ENCODE measurements at regions not wholly inside any gene's neighbourhood (a gene's known extent, or its start where the extent isn't known, plus 50 kb on each side); places are given as distances from the start of the nearest gene placed in this dataset.

- H3K27ac ChIP-seq (ENCODE audit: low read depth in 1 of 3, low read length in 2 of 3) = no peak overlapping the region
- H3K36me3 ChIP-seq (ENCODE audit: control insufficient read depth in 3 of 3, insufficient read depth in 2 of 3, low read depth in 1 of 3, low read length in 3 of 3) = no peaks in the 10 kb centered on the region
- 59 to 82% (median 74%) methylated on average over 2 of the region's 2 CpGs for WGBS, 3 donors
- no peaks in the 10 kb centered on the region for H3K4me1 ChIP-seq (ENCODE audit: control insufficient read depth in 3 of 3, insufficient read depth in 2 of 3, low read depth in 1 of 3, low read length in 2 of 3)
- FAIRE-seq (no peak), DNase-seq (no peak)
- no peaks in the 10 kb centered on the region for H3K27me3 ChIP-seq (ENCODE audit: control insufficient read depth in 3 of 3, insufficient read depth in 3 of 3, low read length in 3 of 3)
- no peaks in the 10 kb centered on the region for H3K9me3 ChIP-seq (ENCODE audit: control insufficient read depth in 2 of 2, insufficient read depth in 1 of 2, low read depth in 1 of 2, low read length in 1 of 2)
- no peak overlapping the region for H3K4me3 ChIP-seq (ENCODE audit: low read depth in 1 of 3, low read length in 3 of 3)
Measured at GRCh38 chr13:108360139-108360538, 90.6 kb downstream of the TNFSF13B start.

- Histone ChIP-seq H3K9me3 (ENCODE audit: control insufficient read depth in 2 of 2, insufficient read depth in 1 of 2, low read depth in 1 of 2, low read length in 1 of 2) (no peaks in the 10 kb centered on the region), H3K4me1 (ENCODE audit: control insufficient read depth in 3 of 3, insufficient read depth in 2 of 3, low read depth in 1 of 3, low read length in 2 of 3) (no peaks in the 10 kb centered on the region), H3K27me3 (ENCODE audit: control insufficient read depth in 3 of 3, insufficient read depth in 3 of 3, low read length in 3 of 3) (no peaks in the 10 kb centered on the region), H3K4me3 (ENCODE audit: low read depth in 1 of 3, low read length in 3 of 3) (no peak overlapping the region), H3K36me3 (ENCODE audit: control insufficient read depth in 3 of 3, insufficient read depth in 2 of 3, low read depth in 1 of 3, low read length in 3 of 3) (no peaks in the 10 kb centered on the region), H3K27ac (ENCODE audit: low read depth in 1 of 3, low read length in 2 of 3) (no peak overlapping the region)
- FAIRE-seq = no peak
- 65 to 70% (median 69%) methylated on average over 9 of the region's 9 CpGs for WGBS, 3 donors
- no peak for DNase-seq
Measured at GRCh38 chr13:108361769-108362168, 92.3 kb downstream of the TNFSF13B start.

- H3K27me3 ChIP-seq (ENCODE audit: control insufficient read depth in 3 of 3, insufficient read depth in 3 of 3, low read length in 3 of 3) = no peaks in the 10 kb centered on the region
- no peak overlapping the region for H3K4me3 ChIP-seq (ENCODE audit: low read depth in 1 of 3, low read length in 3 of 3)
- no peaks in the 10 kb centered on the region for H3K36me3 ChIP-seq (ENCODE audit: control insufficient read depth in 3 of 3, insufficient read depth in 2 of 3, low read depth in 1 of 3, low read length in 3 of 3)
- no peak for FAIRE-seq
- DNase-seq = no peak
- H3K9me3 ChIP-seq (ENCODE audit: control insufficient read depth in 2 of 2, insufficient read depth in 1 of 2, low read depth in 1 of 2, low read length in 1 of 2) = no peaks in the 10 kb centered on the region
- 83 to 89% (median 86%) methylated on average over 5 of the region's 5 CpGs for WGBS, 3 donors
- H3K27ac ChIP-seq (ENCODE audit: low read depth in 1 of 3, low read length in 2 of 3) = no peak overlapping the region
- H3K4me1 ChIP-seq (ENCODE audit: control insufficient read depth in 3 of 3, insufficient read depth in 2 of 3, low read depth in 1 of 3, low read length in 2 of 3) = no peaks in the 10 kb centered on the region
Measured at GRCh38 chr13:108363666-108364065, 94.1 kb downstream of the TNFSF13B start.

GRCh38 chr13:108365255-108365654 is 95.7 kb downstream of the TNFSF13B start:
- 16 to 44% (median 28%) methylated on average over 4 of the region's 4 CpGs for WGBS, 3 donors
- Histone ChIP-seq H3K27me3 (ENCODE audit: control insufficient read depth in 3 of 3, insufficient read depth in 3 of 3, low read length in 3 of 3) (no peaks in the 10 kb centered on the region), H3K36me3 (ENCODE audit: control insufficient read depth in 3 of 3, insufficient read depth in 2 of 3, low read depth in 1 of 3, low read length in 3 of 3) (no peaks in the 10 kb centered on the region), H3K9me3 (ENCODE audit: control insufficient read depth in 2 of 2, insufficient read depth in 1 of 2, low read depth in 1 of 2, low read length in 1 of 2) (no peaks in the 10 kb centered on the region), H3K27ac (ENCODE audit: low read depth in 1 of 3, low read length in 2 of 3) (no peak overlapping the region), H3K4me1 (ENCODE audit: control insufficient read depth in 3 of 3, insufficient read depth in 2 of 3, low read depth in 1 of 3, low read length in 2 of 3) (no peaks in the 10 kb centered on the region), H3K4me3 (ENCODE audit: low read depth in 1 of 3, low read length in 3 of 3) (no peak overlapping the region)
- FAIRE-seq = no peak
- no peak for DNase-seq

- H3K36me3 ChIP-seq (ENCODE audit: control insufficient read depth in 3 of 3, insufficient read depth in 2 of 3, low read depth in 1 of 3, low read length in 3 of 3) = no peaks in the 10 kb centered on the region
- WGBS, 3 donors = 68 to 76% (median 68%) methylated on average over 3 of the region's 3 CpGs
- no peak overlapping the region for H3K4me3 ChIP-seq (ENCODE audit: low read depth in 1 of 3, low read length in 3 of 3)
- no peaks in the 10 kb centered on the region for H3K27me3 ChIP-seq (ENCODE audit: control insufficient read depth in 3 of 3, insufficient read depth in 3 of 3, low read length in 3 of 3)
- no peak overlapping the region for H3K27ac ChIP-seq (ENCODE audit: low read depth in 1 of 3, low read length in 2 of 3)
- no peaks in the 10 kb centered on the region for H3K4me1 ChIP-seq (ENCODE audit: control insufficient read depth in 3 of 3, insufficient read depth in 2 of 3, low read depth in 1 of 3, low read length in 2 of 3)
- FAIRE-seq (no peak), DNase-seq (no peak)
- no peaks in the 10 kb centered on the region for H3K9me3 ChIP-seq (ENCODE audit: control insufficient read depth in 2 of 2, insufficient read depth in 1 of 2, low read depth in 1 of 2, low read length in 1 of 2)
Measured at GRCh38 chr13:108368250-108368905, 98.9 kb downstream of the TNFSF13B start.

- Histone ChIP-seq H3K4me3 (ENCODE audit: low read depth in 1 of 3, low read length in 3 of 3) (no peak overlapping the region), H3K4me1 (ENCODE audit: control insufficient read depth in 3 of 3, insufficient read depth in 2 of 3, low read depth in 1 of 3, low read length in 2 of 3) (no peaks in the 10 kb centered on the region), H3K27me3 (ENCODE audit: control insufficient read depth in 3 of 3, insufficient read depth in 3 of 3, low read length in 3 of 3) (no peaks in the 10 kb centered on the region), H3K36me3 (ENCODE audit: control insufficient read depth in 3 of 3, insufficient read depth in 2 of 3, low read depth in 1 of 3, low read length in 3 of 3) (no peaks in the 10 kb centered on the region), H3K9me3 (ENCODE audit: control insufficient read depth in 2 of 2, insufficient read depth in 1 of 2, low read depth in 1 of 2, low read length in 1 of 2) (no peaks in the 10 kb centered on the region), H3K27ac (ENCODE audit: low read depth in 1 of 3, low read length in 2 of 3) (no peak overlapping the region)
- FAIRE-seq (no peak), DNase-seq (no peak)
Measured at GRCh38 chr13:108369412-108369811, 99.9 kb downstream of the TNFSF13B start.

GRCh38 chr13:108375034-108375433 is 105.5 kb downstream of the TNFSF13B start:
- Histone ChIP-seq H3K4me1 (ENCODE audit: control insufficient read depth in 3 of 3, insufficient read depth in 2 of 3, low read depth in 1 of 3, low read length in 2 of 3) (no peaks in the 10 kb centered on the region), H3K27me3 (ENCODE audit: control insufficient read depth in 3 of 3, insufficient read depth in 3 of 3, low read length in 3 of 3) (no peaks in the 10 kb centered on the region), H3K27ac (ENCODE audit: low read depth in 1 of 3, low read length in 2 of 3) (no peak overlapping the region), H3K36me3 (ENCODE audit: control insufficient read depth in 3 of 3, insufficient read depth in 2 of 3, low read depth in 1 of 3, low read length in 3 of 3) (no peaks in the 10 kb centered on the region), H3K4me3 (ENCODE audit: low read depth in 1 of 3, low read length in 3 of 3) (no peak overlapping the region), H3K9me3 (ENCODE audit: control insufficient read depth in 2 of 2, insufficient read depth in 1 of 2, low read depth in 1 of 2, low read length in 1 of 2) (no peaks in the 10 kb centered on the region)
- no peak for FAIRE-seq
- no peak for DNase-seq
- 57 to 78% (median 64%) methylated on average over 2 of the region's 2 CpGs for WGBS, 3 donors

GRCh38 chr13:108375772-108376171 is 106.3 kb downstream of the TNFSF13B start:
- no peak for DNase-seq
- no peak overlapping the region for H3K4me3 ChIP-seq (ENCODE audit: low read depth in 1 of 3, low read length in 3 of 3)
- H3K9me3 ChIP-seq (ENCODE audit: control insufficient read depth in 2 of 2, insufficient read depth in 1 of 2, low read depth in 1 of 2, low read length in 1 of 2) = no peaks in the 10 kb centered on the region
- H3K27ac ChIP-seq (ENCODE audit: low read depth in 1 of 3, low read length in 2 of 3) = no peak overlapping the region
- H3K27me3 ChIP-seq (ENCODE audit: control insufficient read depth in 3 of 3, insufficient read depth in 3 of 3, low read length in 3 of 3) = no peaks in the 10 kb centered on the region
- no peaks in the 10 kb centered on the region for H3K36me3 ChIP-seq (ENCODE audit: control insufficient read depth in 3 of 3, insufficient read depth in 2 of 3, low read depth in 1 of 3, low read length in 3 of 3)
- H3K4me1 ChIP-seq (ENCODE audit: control insufficient read depth in 3 of 3, insufficient read depth in 2 of 3, low read depth in 1 of 3, low read length in 2 of 3) = no peaks in the 10 kb centered on the region
- no peak for FAIRE-seq
- 74 to 91% (median 82%) methylated on average over 2 of the region's 2 CpGs for WGBS, 3 donors

GRCh38 chr13:108376308-108376707 is 106.8 kb downstream of the TNFSF13B start:
- H3K4me3 ChIP-seq (ENCODE audit: low read depth in 1 of 3, low read length in 3 of 3) = no peak overlapping the region
- FAIRE-seq (no peak), DNase-seq (no peak)
- no peaks in the 10 kb centered on the region for H3K9me3 ChIP-seq (ENCODE audit: control insufficient read depth in 2 of 2, insufficient read depth in 1 of 2, low read depth in 1 of 2, low read length in 1 of 2)
- H3K4me1 ChIP-seq (ENCODE audit: control insufficient read depth in 3 of 3, insufficient read depth in 2 of 3, low read depth in 1 of 3, low read length in 2 of 3) = no peaks in the 10 kb centered on the region
- H3K27me3 ChIP-seq (ENCODE audit: control insufficient read depth in 3 of 3, insufficient read depth in 3 of 3, low read length in 3 of 3) = no peaks in the 10 kb centered on the region
- 58 to 75% (median 65%) methylated on average over 2 of the region's 2 CpGs for WGBS, 3 donors
- H3K27ac ChIP-seq (ENCODE audit: low read depth in 1 of 3, low read length in 2 of 3) = no peak overlapping the region
- H3K36me3 ChIP-seq (ENCODE audit: control insufficient read depth in 3 of 3, insufficient read depth in 2 of 3, low read depth in 1 of 3, low read length in 3 of 3) = no peaks in the 10 kb centered on the region

Measured in small intestine (tissue), 7 donors.